Peyer's patch (tissue), 4 donors: ENCODE measurements at regions not wholly inside any gene's neighbourhood (a gene's known extent, or its start where the extent isn't known, plus 50 kb on each side); places are given as distances from the start of the nearest gene placed in this dataset.

Experiments used
- POLR2A ChIP-seq, 2 donors: fragments of 450-650 bp; IDR thresholded peaks; one replicate each; pipeline ENCODE4 v1.5.1; 2017; ENCODE audit warnings: antibody characterized with exemption in 2 of 2, mild to moderate bottlenecking in 2 of 2, moderate library complexity in 2 of 2
- TF ChIP-seq, protein P1 (sequence below), 6 experiments: fragments of 450-650 bp in 4 of 6; fragments of 200-600 bp in 2 of 6; sonication (generic) in 1 of 6; IDR thresholded peaks; one replicate each; pipeline ENCODE4 v1.5.1; 2017 to 2019; ENCODE audit warnings: antibody characterized with exemption in 6 of 6, mild to moderate bottlenecking in 3 of 6, moderate library complexity in 1 of 6

DNA sequence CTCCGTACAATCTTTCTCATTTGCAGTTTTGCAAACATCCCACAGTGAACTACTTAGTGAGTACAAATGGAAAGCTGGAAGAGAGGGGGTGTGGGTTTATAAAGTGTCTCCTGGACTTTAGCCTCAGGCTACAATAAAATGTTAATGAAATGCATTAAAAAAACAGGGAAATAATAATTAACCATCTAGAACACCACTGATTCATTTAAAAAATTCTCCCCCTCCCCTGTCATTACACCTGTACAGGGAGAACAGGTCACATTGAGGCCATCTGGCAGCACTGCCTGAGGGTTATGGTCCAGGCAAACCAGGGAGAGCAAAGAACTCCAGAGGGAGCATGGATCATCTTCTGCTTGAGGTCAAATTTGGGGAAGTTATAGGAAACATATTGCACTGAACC lies 96.3 kb downstream of the TSPAN8 start:
- TF ChIP-seq, protein P1, sequence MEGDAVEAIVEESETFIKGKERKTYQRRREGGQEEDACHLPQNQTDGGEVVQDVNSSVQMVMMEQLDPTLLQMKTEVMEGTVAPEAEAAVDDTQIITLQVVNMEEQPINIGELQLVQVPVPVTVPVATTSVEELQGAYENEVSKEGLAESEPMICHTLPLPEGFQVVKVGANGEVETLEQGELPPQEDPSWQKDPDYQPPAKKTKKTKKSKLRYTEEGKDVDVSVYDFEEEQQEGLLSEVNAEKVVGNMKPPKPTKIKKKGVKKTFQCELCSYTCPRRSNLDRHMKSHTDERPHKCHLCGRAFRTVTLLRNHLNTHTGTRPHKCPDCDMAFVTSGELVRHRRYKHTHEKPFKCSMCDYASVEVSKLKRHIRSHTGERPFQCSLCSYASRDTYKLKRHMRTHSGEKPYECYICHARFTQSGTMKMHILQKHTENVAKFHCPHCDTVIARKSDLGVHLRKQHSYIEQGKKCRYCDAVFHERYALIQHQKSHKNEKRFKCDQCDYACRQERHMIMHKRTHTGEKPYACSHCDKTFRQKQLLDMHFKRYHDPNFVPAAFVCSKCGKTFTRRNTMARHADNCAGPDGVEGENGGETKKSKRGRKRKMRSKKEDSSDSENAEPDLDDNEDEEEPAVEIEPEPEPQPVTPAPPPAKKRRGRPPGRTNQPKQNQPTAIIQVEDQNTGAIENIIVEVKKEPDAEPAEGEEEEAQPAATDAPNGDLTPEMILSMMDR (IDR thresholded peaks at IDR 0.05) = no peak
- TF ChIP-seq POLR2A (IDR thresholded peaks at IDR 0.05) = no peak
